GM12878 (cell line): ENCODE measurements at regions not wholly inside any gene's neighbourhood (a gene's known extent, or its start where the extent isn't known, plus 50 kb on each side); places are given as distances from the start of the nearest gene placed in this dataset.

ENCODE experiments used
- CREM ChIP-seq: IDR thresholded peaks from 2 replicates; pipeline ENCODE4 v1.6.1; 2014; ENCODE audit warnings: antibody characterized with exemption, low read depth
- CTCF ChIP-seq, 3 experiments: IDR thresholded peaks in 2 of 3; conservative IDR thresholded peaks in 1 of 3; 2 replicates each; pipeline ENCODE4 v1.5.1; 2011; ENCODE audit warnings: low read depth in 3 of 3, low read length in 3 of 3, mild to moderate bottlenecking in 3 of 3, control low read depth in 2 of 3, moderate library complexity in 2 of 3, inconsistent platforms in 1 of 3, mixed read lengths in 1 of 3; ENCODE audit not compliant: control insufficient read depth in 2 of 3, insufficient read depth in 1 of 3; ENCODE audit errors: extremely low read depth in 1 of 3
- EP300 ChIP-seq, 2 experiments: fragments of 150-350 bp in 1 of 2; IDR thresholded peaks; 2 replicates each; pipeline ENCODE4 v1.6.1; 2011 to 2012; ENCODE audit warnings: low read depth in 2 of 2, low read length in 2 of 2, borderline replicate concordance in 1 of 2, improper control_type of control experiment in 1 of 2, inconsistent platforms in 1 of 2; ENCODE audit not compliant: control insufficient read depth in 1 of 2
- EZH2 ChIP-seq: IDR thresholded peaks from 2 replicates; pipeline ENCODE4 v1.6.1; 2012; ENCODE audit warnings: low read depth, mild to moderate bottlenecking, control low read depth, inconsistent platforms, low read length, borderline replicate concordance; ENCODE audit not compliant: control insufficient read depth
- GABPA ChIP-seq: IDR thresholded peaks from 2 replicates; pipeline ENCODE4 v1.6.1; 2014; ENCODE audit warnings: antibody characterized with exemption, low read depth, mild to moderate bottlenecking, inconsistent platforms
- KLF5 ChIP-seq: fragments of 450-650 bp; IDR thresholded peaks from 2 replicates; pipeline ENCODE4 v1.6.1; 2014; ENCODE audit warnings: mild to moderate bottlenecking; ENCODE audit not compliant: partially characterized antibody
- NFYA ChIP-seq: IDR thresholded peaks from 2 replicates; pipeline ENCODE4 v1.6.1; 2011; ENCODE audit warnings: low read depth, mild to moderate bottlenecking, low read length, improper control_type of control experiment, borderline replicate concordance
- POLR2AphosphoS5 ChIP-seq: IDR thresholded peaks from 2 replicates; pipeline ENCODE4 v1.6.1; 2011; ENCODE audit warnings: mild to moderate bottlenecking, low read length, inconsistent platforms
- YY1 ChIP-seq: IDR thresholded peaks from 2 replicates; pipeline ENCODE4 v1.6.1; 2011; ENCODE audit warnings: low read depth, mild to moderate bottlenecking, low read length

- TF ChIP-seq POLR2AphosphoS5 = no peak
- no peak for TF ChIP-seq CTCF (IDR thresholded peaks at IDR 0.05 in 2 of 3, conservative IDR thresholded peaks at IDR 0.05 in 1 of 3; ENCODE audit: control insufficient read depth in 2 of 3, extremely low read depth in 1 of 3, insufficient read depth in 1 of 3, low read depth in 3 of 3, low read length in 3 of 3)
- TF ChIP-seq KLF5 = no peak
- no peak for TF ChIP-seq EZH2
- no peak for TF ChIP-seq CREM
- TF ChIP-seq YY1 = no peak
- TF ChIP-seq GABPA = no peak
- TF ChIP-seq EP300 (IDR thresholded peaks at IDR 0.05; ENCODE audit: borderline replicate concordance in 1 of 2, control insufficient read depth in 1 of 2, low read depth in 2 of 2, low read length in 2 of 2) = no peak
- no peak for TF ChIP-seq NFYA
These were observed 64.6 kb upstream of the PTPRJ start for GRCh38 chr11:47915783-47916182.
